Stimulated activated CD4-positive, alpha-beta T cell treated with anti-CD3 and anti-CD28 coated beads, Interleukin-2, amount 100 ng/mL, for 4 hours (primary cell): ENCODE measurements at regions not wholly inside any gene's neighbourhood (a gene's known extent, or its start where the extent isn't known, plus 50 kb on each side); places are given as distances from the start of the nearest gene placed in this dataset.
"Not testable (repeated sequence)": the region's sequence is repeated elsewhere in the genome, so short reads cannot be mapped to it uniquely, and the experiment has no call there.

ENCODE experiments used
- DNase-seq: peaks from one replicate; pipeline ENCODE4 v3.0.0-alpha.2; 2020; ENCODE audit warnings: low read depth

GRCh38 chr4:130071746-130072145, 975.8 kb downstream of the C4orf33 start:
- DNase-seq, result no peak

GRCh38 chr4:130073145-130073790, 977.3 kb downstream of the C4orf33 start:
- DNase-seq, result no peak

- no peak for DNase-seq
Observed at GRCh38 chr4:130074096-130074495, 978.1 kb downstream of the C4orf33 start.

DNA sequence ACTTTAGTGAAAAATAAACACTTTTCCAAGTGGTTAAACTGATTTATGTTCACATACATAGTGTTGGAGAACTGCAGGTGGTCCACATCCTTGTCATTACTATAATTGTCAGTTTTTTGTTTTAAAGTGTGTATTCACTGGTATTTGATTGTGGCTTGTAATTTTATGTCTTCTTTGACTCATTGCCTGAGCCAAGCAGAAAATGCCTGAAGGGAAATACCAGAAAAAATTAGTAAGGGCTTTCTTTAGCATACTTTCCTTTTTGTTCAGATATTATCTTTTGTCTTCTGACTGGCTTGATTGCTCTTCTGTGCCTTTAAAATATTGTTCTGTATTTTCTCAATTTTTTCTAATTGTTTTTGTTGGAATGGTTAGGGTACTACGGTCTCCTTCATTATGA, 981.3 kb downstream of the C4orf33 start:
- no peak for DNase-seq

GRCh38 chr4:130079027-130079426, 983.1 kb downstream of the C4orf33 start:
- DNase-seq, result not testable (repeated sequence)

GRCh38 chr4:130080872-130081451, 985.0 kb downstream of the C4orf33 start:
- DNase-seq, result no peak

GRCh38 chr4:130090427-130090826, 994.5 kb downstream of the C4orf33 start:
- DNase-seq, result no peak

- DNase-seq, result no peak
Observed at GRCh38 chr4:130092187-130093015, 996.4 kb downstream of the C4orf33 start.

DNA sequence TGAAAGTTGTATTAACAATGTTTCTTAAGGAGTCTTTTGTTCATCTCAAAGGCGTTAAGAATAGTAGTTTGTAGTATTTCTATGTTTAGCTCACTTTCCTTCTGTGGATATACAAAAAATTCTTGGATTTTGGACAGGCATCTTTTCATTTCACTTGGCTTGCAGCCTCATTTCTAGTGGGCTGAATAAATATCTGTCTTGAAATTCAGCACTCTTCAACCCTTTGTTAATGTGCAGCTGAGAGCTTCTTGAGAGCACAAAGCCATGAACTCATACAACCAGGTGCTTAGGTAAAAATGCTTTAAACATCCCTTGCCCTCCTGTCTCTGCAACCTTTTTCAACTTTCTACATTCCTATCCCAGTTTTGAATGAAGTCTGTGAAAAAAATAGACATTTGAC, 1003.2 kb downstream of the C4orf33 start:
- no peak for DNase-seq

DNA sequence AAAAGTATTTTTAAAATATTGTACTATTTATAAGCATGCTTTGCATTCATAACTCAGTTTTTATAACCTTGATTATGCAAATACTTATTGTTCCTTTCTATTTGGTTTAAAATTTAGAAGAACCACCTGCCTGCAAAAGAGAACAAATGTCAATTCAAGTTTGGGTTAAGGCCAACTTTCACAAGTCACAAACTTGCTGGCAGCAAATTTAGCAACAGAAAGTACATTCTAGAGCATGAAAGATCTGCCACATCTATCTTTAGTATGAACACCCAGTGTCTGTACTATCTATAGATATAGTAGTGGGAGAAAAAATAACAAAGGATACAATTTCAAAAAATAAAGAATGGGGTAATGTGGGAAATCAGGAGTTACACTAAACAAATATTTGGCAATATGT, 1014.2 kb downstream of the C4orf33 start:
- no peak for DNase-seq

- DNase-seq, result no peak
Observed at GRCh38 chr4:130110770-130111169, 1014.8 kb downstream of the C4orf33 start.

- no peak for DNase-seq
Observed at GRCh38 chr4:130124066-130124465, 1028.1 kb downstream of the C4orf33 start.

- DNase-seq, result no peak
Observed at GRCh38 chr4:130125467-130125866, 1029.5 kb downstream of the C4orf33 start.

GRCh38 chr4:130127297-130127696, 1031.3 kb downstream of the C4orf33 start:
- no peak for DNase-seq

DNA sequence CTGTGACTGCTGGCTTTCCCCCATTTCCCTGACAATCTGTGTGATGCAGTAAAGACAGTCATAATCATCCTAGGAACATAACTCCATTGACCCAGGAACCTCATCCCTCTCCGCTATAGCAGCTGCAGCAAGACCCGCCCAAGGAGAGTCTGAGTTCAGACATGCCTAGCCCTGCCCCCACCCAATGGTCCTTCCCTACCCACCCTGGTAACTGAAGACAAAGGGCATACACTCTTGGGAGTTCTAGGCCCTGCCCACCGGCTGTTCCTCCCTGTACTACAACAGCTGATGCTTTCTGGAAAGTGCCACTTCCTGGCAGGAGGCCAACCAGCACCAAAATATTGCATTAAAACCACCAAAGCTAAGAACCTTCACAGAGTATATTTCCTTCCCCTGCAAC, 1035.6 kb downstream of the C4orf33 start:
- DNase-seq, result no peak

DNA sequence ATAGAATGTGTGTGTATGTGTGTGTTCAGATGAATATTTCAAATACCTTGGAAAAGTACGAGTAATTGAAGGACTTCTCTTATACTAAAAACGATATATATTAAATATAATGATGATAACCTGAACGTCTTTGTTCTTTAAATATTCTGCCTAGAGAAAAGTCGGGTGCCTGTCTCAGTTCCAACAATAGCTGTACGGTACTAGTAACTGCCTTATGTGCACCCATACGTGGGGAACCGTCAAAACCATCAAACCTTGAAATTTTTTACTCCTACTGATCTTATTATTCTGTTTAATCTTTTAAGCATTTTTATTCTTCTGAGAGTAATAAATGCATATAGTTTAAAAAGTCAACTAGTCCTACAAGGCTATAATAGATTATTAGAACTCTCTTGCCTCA, 1045.7 kb downstream of the C4orf33 start:
- no peak for DNase-seq

- DNase-seq, result no peak
Observed at GRCh38 chr4:130143656-130144055, 1047.7 kb downstream of the C4orf33 start.

- DNase-seq, result no peak
Observed at GRCh38 chr4:130146773-130147172, 1050.8 kb downstream of the C4orf33 start.

- no peak for DNase-seq
Observed at GRCh38 chr4:130147641-130148040, 1051.7 kb downstream of the C4orf33 start.

- no peak for DNase-seq
Observed at GRCh38 chr4:130154901-130155300, 1058.9 kb downstream of the C4orf33 start.

- DNase-seq, result no peak
Observed at GRCh38 chr4:130163701-130164100, 1067.7 kb downstream of the C4orf33 start.

DNA sequence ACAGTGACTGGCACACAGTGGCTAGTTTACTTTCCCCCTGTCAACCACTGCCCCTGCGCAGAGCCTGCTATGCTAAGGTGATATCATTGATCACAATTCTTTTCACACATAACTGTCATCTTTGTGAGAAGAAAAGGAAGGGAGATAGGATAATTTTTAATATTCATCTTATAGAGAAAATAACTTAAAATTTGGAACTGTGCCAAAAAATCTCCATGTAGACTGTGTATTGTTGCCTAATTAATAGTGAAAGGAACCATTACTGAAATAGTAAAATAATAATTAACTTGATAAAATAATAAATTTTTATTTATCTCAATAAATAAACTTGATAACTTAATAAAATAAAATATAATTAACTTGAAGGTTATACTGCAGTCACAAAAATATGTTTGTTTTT, 1069.4 kb downstream of the C4orf33 start:
- DNase-seq, result no peak

- no peak for DNase-seq
Observed at GRCh38 chr4:130172156-130172555, 1076.2 kb downstream of the C4orf33 start.
